Fibroblast of pulmonary artery (primary cell): ENCODE measurements at regions not wholly inside any gene's neighbourhood (a gene's known extent, or its start where the extent isn't known, plus 50 kb on each side); places are given as distances from the start of the nearest gene placed in this dataset.

Experiments used
- DNase-seq: peaks from one replicate; pipeline ENCODE4 v3.0.0-alpha.2; 2010; ENCODE audit warnings: low read depth
- H3K4me3 ChIP-seq: replicated peaks from 2 replicates; pipeline ENCODE4 v1.5.1; 2011; ENCODE audit warnings: low read depth, mild to moderate bottlenecking, control low read depth, low read length, moderate library complexity
- TF ChIP-seq, protein P1 (sequence below): IDR thresholded peaks from 2 replicates; pipeline ENCODE4 v1.5.1; 2011; ENCODE audit warnings: mild to moderate bottlenecking, control low read depth, low read length, inconsistent platforms; ENCODE audit errors: missing control alignments

- TF ChIP-seq, protein P1, sequence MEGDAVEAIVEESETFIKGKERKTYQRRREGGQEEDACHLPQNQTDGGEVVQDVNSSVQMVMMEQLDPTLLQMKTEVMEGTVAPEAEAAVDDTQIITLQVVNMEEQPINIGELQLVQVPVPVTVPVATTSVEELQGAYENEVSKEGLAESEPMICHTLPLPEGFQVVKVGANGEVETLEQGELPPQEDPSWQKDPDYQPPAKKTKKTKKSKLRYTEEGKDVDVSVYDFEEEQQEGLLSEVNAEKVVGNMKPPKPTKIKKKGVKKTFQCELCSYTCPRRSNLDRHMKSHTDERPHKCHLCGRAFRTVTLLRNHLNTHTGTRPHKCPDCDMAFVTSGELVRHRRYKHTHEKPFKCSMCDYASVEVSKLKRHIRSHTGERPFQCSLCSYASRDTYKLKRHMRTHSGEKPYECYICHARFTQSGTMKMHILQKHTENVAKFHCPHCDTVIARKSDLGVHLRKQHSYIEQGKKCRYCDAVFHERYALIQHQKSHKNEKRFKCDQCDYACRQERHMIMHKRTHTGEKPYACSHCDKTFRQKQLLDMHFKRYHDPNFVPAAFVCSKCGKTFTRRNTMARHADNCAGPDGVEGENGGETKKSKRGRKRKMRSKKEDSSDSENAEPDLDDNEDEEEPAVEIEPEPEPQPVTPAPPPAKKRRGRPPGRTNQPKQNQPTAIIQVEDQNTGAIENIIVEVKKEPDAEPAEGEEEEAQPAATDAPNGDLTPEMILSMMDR: no peak
- no peak overlapping the region for H3K4me3 ChIP-seq
- no peak for DNase-seq
Observed at GRCh38 chr9:108803428-108804065, 52.2 kb downstream of the ACTL7B start.

GRCh38 chr9:108802967-108803366, 52.8 kb downstream of the ACTL7B start:
- H3K4me3 ChIP-seq: no peak overlapping the region
- TF ChIP-seq, protein P1: no peak
- no peak for DNase-seq

DNA sequence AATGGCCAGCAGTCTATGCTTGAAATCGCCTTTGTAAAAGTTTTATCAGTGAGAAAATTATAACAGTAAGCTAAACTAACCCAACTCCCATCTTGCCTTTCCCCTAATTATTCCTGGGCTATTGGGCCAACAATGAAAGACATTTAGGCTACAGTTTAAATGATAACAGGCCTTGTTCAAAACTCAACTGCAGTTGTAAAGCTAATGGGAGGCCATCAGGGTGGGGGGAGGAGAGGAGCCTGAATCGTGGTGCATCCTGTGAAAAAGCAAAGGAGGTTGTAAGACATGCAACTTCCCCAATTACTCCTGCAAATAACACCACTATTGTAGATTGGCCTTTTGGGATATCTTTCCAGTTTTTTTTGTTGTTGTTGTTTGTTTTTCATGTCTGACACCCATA, 53.8 kb downstream of the ACTL7B start:
- TF ChIP-seq, protein P1: no peak
- no peak overlapping the region for H3K4me3 ChIP-seq
- DNase-seq: no peak

- H3K4me3 ChIP-seq: no peak overlapping the region
- no peak for DNase-seq
- TF ChIP-seq, protein P1: no peak
Observed at GRCh38 chr9:108800632-108801099, 55.1 kb downstream of the ACTL7B start.

DNA sequence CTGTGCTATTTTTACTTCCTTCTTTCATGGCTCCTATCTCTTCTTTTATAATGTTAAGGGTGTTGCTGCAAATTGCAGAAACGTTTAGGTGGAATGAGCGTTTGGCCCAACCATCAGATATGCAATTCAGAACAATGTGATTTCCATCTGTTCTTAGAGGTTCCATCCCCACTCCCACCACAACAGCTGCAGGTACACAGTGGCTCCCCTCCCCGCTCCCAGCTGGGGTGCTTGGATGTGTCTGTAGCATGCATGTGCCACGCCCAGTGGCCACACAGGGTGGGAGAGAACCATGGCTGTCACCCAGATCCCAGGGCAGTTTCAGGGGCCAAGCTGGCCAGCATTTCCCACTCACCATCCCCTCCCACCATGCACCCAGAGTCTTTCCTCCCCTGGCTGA, 62.2 kb downstream of the ACTL7B start:
- no peak for DNase-seq
- no peak overlapping the region for H3K4me3 ChIP-seq
- TF ChIP-seq, protein P1: no peak

- TF ChIP-seq, protein P1: no peak
- no peak for DNase-seq
- H3K4me3 ChIP-seq: no peak overlapping the region
Observed at GRCh38 chr9:108789742-108790141, 66.0 kb downstream of the ACTL7B start.

DNA sequence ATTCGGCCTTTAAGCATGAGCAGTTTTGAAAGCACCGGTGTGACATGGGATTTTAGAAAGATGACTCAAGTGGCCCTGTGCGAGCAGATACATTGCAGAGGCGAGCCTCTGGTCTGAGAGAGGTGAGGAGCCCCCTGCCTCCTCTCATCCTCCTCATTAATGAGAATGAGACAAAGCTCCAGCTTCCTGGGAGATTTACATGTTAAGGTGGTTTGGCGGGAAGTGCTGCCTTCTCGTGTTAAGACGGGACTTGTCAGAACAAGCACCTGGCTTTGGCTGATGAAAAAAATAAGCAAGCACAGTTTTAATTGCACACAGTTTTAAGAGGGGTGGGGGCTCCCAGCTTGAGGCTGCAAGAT, 68.1 kb downstream of the ACTL7B start:
- no peak overlapping the region for H3K4me3 ChIP-seq
- TF ChIP-seq, protein P1: no peak
- no peak for DNase-seq
